HAP-1 (cell line): ENCODE measurements at regions not wholly inside any gene's neighbourhood (a gene's known extent, or its start where the extent isn't known, plus 50 kb on each side); places are given as distances from the start of the nearest gene placed in this dataset.
A peak's percentile ranks its signal among the peaks of the same experiment; 100 is the strongest.

Source experiments
- DNase-seq, 2 experiments: peaks; one replicate each; pipeline ENCODE4 v3.0.0-alpha.2; 2016 to 2020; ENCODE audit warnings: low spot score in 2 of 2
- H3K27me3 ChIP-seq: fragments of 250-450 bp; sonication (Bioruptor Pico); 2 replicates; pipeline ENCODE4 v1.5.1; 2020; ENCODE audit warnings: low read depth, mild to moderate bottlenecking, moderate library complexity
- H3K36me3 ChIP-seq: fragments of 250-450 bp; sonication (Bioruptor Pico); replicated peaks from 2 replicates; pipeline ENCODE4 v1.5.1; 2020; ENCODE audit warnings: mild to moderate bottlenecking
- H3K4me1 ChIP-seq: fragments of 250-450 bp; sonication (Bioruptor Pico); 2 replicates; pipeline ENCODE4 v1.5.1; 2020; ENCODE audit warnings: mild to moderate bottlenecking
- H3K4me3 ChIP-seq: fragments of 250-450 bp; sonication (Bioruptor Pico); 2 replicates; pipeline ENCODE4 v1.5.1; 2020; ENCODE audit warnings: mild to moderate bottlenecking, moderate library complexity
- H3K9me3 ChIP-seq: fragments of 250-450 bp; sonication (Bioruptor Pico); 2 replicates; pipeline ENCODE4 v1.5.1; 2020; ENCODE audit warnings: mild to moderate bottlenecking, moderate library complexity
- in situ Hi-C: fragments of 300-500 bp; cut with MboI; formaldehyde crosslinking; loops from 3 replicates; pipeline ENCODE4 v1.14.3; 2020; ENCODE audit warnings: low sequenced_read_pairs, inconsistent platforms, mixed read lengths

DNA sequence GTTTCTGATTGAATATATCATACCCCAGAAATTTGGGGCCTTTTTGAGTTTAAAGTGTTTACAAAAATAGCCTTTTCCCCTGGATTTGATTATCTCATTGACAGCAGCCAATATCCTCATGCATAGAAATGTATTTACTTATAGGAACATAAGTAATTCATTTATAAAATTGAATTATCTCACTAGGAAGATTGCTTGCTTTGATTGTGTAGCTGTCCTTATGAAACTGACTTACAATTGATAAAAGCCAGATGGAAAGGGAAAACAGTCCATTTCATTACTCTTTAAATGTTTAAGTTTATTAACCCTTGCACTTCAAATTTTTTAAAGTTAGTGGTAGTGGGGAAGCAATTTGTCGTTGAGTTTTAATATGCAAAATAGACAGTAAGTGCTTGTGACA, 310.2 kb upstream of the TBX22 start:
- Histone ChIP-seq H3K9me3 (no peaks in the 10 kb centered on the region), H3K4me3 (no peak overlapping the region), H3K4me1 (0 out of 2 replicates have a peak, but pooled peaks cover 4% of the 10 kb centered on the region), H3K27me3 (no peaks in the 10 kb centered on the region), H3K36me3 (no peaks in the 10 kb centered on the region)
- in situ Hi-C loops, result no loop called here
- no peak for DNase-seq

DNA sequence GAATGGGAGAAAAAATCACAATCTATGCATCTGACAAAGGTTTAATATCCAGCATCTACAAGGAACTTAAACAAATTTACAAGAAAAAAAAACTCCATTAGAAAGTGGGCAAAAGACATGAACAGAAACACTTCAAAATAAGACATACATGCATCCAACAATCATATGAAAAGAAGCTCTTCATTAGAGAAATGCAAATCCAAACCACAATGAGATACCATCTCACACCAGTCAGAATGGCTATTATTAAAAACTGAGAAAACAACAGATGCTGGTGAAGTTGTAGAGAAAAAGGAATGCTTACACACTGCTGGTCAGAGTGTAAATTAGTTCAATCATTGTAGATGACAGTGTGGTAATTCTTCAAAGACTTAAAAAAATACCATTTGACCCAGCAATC, 306.0 kb upstream of the TBX22 start:
- no peak for DNase-seq
- Histone ChIP-seq H3K4me1 (0 out of 2 replicates have a peak, but pooled peaks cover 4% of the 10 kb centered on the region), H3K36me3 (no peaks in the 10 kb centered on the region), H3K4me3 (no peak overlapping the region), H3K27me3 (no peaks in the 10 kb centered on the region), H3K9me3 (no peaks in the 10 kb centered on the region)
- in situ Hi-C loops, result no loop called here

DNA sequence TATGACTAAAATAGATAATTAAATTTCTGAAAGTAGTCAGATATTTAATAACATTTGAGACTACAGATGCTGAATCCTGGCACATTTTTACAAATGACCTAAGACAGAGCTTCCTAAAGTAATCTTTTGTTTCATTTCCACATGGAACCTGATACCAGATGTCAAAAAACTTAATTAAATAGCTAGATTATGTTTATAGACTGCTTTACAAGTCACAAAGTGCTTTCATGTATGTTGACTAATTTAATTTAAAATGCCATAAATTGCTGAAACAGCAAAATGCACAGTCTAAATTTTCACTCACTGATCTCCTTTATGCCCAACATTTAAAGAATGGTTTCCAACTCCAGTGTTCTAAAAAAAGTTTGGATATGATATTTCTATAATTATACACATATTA, 299.1 kb upstream of the TBX22 start:
- H3K36me3 ChIP-seq, result no peaks in the 10 kb centered on the region
- no peaks in the 10 kb centered on the region for H3K4me1 ChIP-seq
- in situ Hi-C loops, result no loop called here
- no peaks in the 10 kb centered on the region for H3K9me3 ChIP-seq
- DNase-seq, result no peak
- H3K4me3 ChIP-seq, result no peak overlapping the region
- H3K27me3 ChIP-seq, result no peaks in the 10 kb centered on the region

DNA sequence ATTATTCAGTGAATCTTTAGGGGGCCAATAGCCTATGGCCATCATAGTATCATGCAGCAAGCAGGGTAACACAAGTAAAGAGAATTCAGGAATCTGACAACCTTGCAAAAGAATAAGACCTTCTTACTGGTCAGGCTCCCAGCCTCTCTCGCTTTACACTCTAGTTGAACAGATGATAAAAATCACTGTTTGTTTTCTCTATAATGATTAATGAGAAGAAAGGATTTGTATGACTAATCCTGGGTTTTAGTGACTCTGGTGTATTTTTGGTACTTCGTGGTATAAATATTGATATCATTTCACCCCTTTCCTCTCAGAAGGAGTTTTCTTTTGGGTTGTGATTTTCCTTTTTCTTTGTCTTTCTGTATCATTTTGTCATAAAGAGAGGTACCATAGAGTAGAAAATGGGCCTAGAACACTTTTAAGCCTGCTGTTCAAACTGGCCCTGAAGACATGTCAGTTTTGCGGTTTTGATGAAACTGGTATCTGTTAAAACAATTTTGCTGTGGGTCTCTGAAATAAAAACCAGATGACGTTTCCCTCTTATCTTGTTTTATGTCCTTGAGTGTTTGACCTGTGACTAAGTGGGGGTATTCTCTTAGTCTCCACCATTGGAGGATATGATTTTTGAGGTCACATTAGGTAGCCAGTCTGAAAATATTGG, 294.9 kb upstream of the TBX22 start:
- no peak for DNase-seq
- no peaks in the 10 kb centered on the region for H3K27me3 ChIP-seq
- in situ Hi-C loops, result no loop called here
- H3K36me3 ChIP-seq, result no peaks in the 10 kb centered on the region
- H3K4me3 ChIP-seq, result no peak overlapping the region
- H3K9me3 ChIP-seq, result no peaks in the 10 kb centered on the region
- H3K4me1 ChIP-seq, result no peaks in the 10 kb centered on the region

DNA sequence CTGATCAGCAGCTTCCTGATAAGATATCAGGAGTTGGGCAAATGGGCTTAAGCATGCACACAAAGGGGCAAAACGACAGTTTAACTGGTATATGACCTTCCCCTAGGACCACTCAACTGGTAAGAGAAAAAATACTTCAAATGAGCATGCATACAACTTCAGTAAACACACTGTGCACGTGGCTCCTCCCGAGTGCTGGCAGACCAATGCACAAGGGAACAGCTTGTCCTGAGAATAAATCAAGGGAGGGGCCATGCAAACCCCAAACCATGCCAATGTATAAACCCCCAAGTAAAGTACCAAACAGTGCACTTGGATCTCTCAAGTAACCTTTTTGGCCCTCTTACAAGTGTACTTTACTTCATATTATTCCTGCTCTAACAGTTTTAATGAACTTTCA, 293.3 kb upstream of the TBX22 start:
- Histone ChIP-seq H3K9me3 (no peaks in the 10 kb centered on the region), H3K4me3 (no peak overlapping the region), H3K4me1 (no peaks in the 10 kb centered on the region), H3K36me3 (no peaks in the 10 kb centered on the region), H3K27me3 (no peaks in the 10 kb centered on the region)
- in situ Hi-C loops, result no loop called here
- no peak for DNase-seq

DNA sequence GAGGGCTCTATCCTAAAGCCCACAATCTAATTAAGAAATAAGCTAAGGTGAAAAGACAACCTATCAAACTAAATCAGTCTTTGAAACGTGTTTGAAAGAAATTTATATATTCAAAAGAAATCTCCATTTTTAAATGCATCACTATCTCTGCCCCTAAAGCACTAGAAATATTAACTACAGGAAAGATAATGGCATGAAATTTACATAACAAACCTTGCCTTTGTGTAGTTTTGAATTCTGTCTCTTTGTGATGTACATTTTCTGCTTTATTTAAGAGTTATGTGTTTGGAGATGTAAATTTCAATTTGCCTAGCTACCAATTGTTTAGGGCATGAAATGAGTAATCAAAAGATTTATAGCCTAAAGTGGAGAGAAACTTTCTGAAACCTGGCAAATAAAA, 286.1 kb upstream of the TBX22 start:
- peaks cover 19% of the 10 kb centered on the region for H3K4me1 ChIP-seq
- no peaks in the 10 kb centered on the region for H3K36me3 ChIP-seq
- in situ Hi-C loops, result no loop called here
- no peaks in the 10 kb centered on the region for H3K9me3 ChIP-seq
- peak in 1 of 2 experiments; percentile 94 for DNase-seq
- no peaks in the 10 kb centered on the region for H3K27me3 ChIP-seq
- H3K4me3 ChIP-seq, result no peak overlapping the region
